ENCODE measurements at regions not wholly inside any gene's neighbourhood (a gene's known extent, or its start where the extent isn't known, plus 50 kb on each side); places are given as distances from the start of the nearest gene placed in this dataset.

- H3K27ac ChIP-seq (ENCODE audit: low read depth in 2 of 2, low read length in 2 of 2): no peak overlapping the region
- no peaks in the 10 kb centered on the region for H3K27me3 ChIP-seq (ENCODE audit: control insufficient read depth, insufficient read depth, low read length)
- H3K9me3 ChIP-seq (ENCODE audit: control insufficient read depth in 2 of 3, insufficient read depth in 1 of 3, low read length in 3 of 3): no peaks in the 10 kb centered on the region
- intact Hi-C loops (cut with DNase I): no loop called here
- TF ChIP-seq CTCF (IDR thresholded peaks at IDR 0.05; ENCODE audit: borderline replicate concordance, extremely low read depth, insufficient read depth): no peak
- H3K4me1 ChIP-seq (ENCODE audit: control insufficient read depth in 2 of 3, insufficient read depth in 2 of 3, low read depth in 1 of 3, low read length in 3 of 3): no peaks in the 10 kb centered on the region
- H3K4me3 ChIP-seq (ENCODE audit: low read length in 3 of 3): no peak overlapping the region
- no peak overlapping the region for H3K9ac ChIP-seq (ENCODE audit: low read length in 3 of 3)
- no peak for FAIRE-seq
- DNase-seq: no peak
- no peaks in the 10 kb centered on the region for H3K36me3 ChIP-seq (ENCODE audit: control insufficient read depth in 2 of 3, insufficient read depth in 3 of 3, low read length in 3 of 3)
Measured at GRCh38 chr9:72415948-72416347, 50.9 kb upstream of the ZFAND5 start.

GRCh38 chr9:72415163-72415562 lies 50.2 kb upstream of the ZFAND5 start:
- Histone ChIP-seq H3K36me3 (ENCODE audit: control insufficient read depth in 2 of 3, insufficient read depth in 3 of 3, low read length in 3 of 3) (no peaks in the 10 kb centered on the region), H3K9ac (ENCODE audit: low read length in 3 of 3) (no peak overlapping the region), H3K4me1 (ENCODE audit: control insufficient read depth in 2 of 3, insufficient read depth in 2 of 3, low read depth in 1 of 3, low read length in 3 of 3) (no peaks in the 10 kb centered on the region), H3K4me3 (ENCODE audit: low read length in 3 of 3) (no peak overlapping the region), H3K27me3 (ENCODE audit: control insufficient read depth, insufficient read depth, low read length) (no peaks in the 10 kb centered on the region), H3K27ac (ENCODE audit: low read depth in 2 of 2, low read length in 2 of 2) (no peak overlapping the region), H3K9me3 (ENCODE audit: control insufficient read depth in 2 of 3, insufficient read depth in 1 of 3, low read length in 3 of 3) (no peaks in the 10 kb centered on the region)
- DNase-seq (no peak), FAIRE-seq (no peak)
- TF ChIP-seq CTCF (IDR thresholded peaks at IDR 0.05; ENCODE audit: borderline replicate concordance, extremely low read depth, insufficient read depth): no peak
- intact Hi-C loops (cut with DNase I): no loop called here
